IPS-15b (cell line): ENCODE measurements at regions not wholly inside any gene's neighbourhood (a gene's known extent, or its start where the extent isn't known, plus 50 kb on each side); places are given as distances from the start of the nearest gene placed in this dataset.

Experiments
- H3K27me3 ChIP-seq: one replicate; pipeline ENCODE4 v1.6.1; 2013; ENCODE audit warnings: low read length; ENCODE audit not compliant: control insufficient read depth, insufficient read depth
- H3K36me3 ChIP-seq: one replicate; pipeline ENCODE4 v1.6.1; 2013; ENCODE audit warnings: low read length; ENCODE audit not compliant: control insufficient read depth, insufficient read depth
- H3K4me1 ChIP-seq: one replicate; pipeline ENCODE4 v1.6.1; 2013; ENCODE audit warnings: mild to moderate bottlenecking, low read length; ENCODE audit not compliant: control insufficient read depth, insufficient read depth
- H3K4me3 ChIP-seq: one replicate; pipeline ENCODE4 v1.5.1; 2013; ENCODE audit warnings: low read depth, low read length
- H3K9ac ChIP-seq: one replicate; pipeline ENCODE4 v1.6.1; 2013; ENCODE audit warnings: low read depth, mild to moderate bottlenecking, low read length
- H3K9me3 ChIP-seq: one replicate; pipeline ENCODE4 v1.6.1; 2013; ENCODE audit warnings: mild to moderate bottlenecking, low read length; ENCODE audit not compliant: control insufficient read depth, insufficient read depth

- Histone ChIP-seq H3K9ac (no peak overlapping the region), H3K9me3 (no peaks in the 10 kb centered on the region), H3K4me1 (no peaks in the 10 kb centered on the region), H3K27me3 (no peaks in the 10 kb centered on the region), H3K36me3 (no peaks in the 10 kb centered on the region), H3K4me3 (no peak overlapping the region)
Measured at GRCh38 chr5:5688925-5689310, 266.4 kb downstream of the ICE1 start.

GRCh38 chr5:5688194-5688924 is 265.9 kb downstream of the ICE1 start:
- Histone ChIP-seq H3K9me3 (no peaks in the 10 kb centered on the region), H3K4me3 (no peak overlapping the region), H3K36me3 (no peaks in the 10 kb centered on the region), H3K27me3 (no peaks in the 10 kb centered on the region), H3K9ac (no peak overlapping the region), H3K4me1 (no peaks in the 10 kb centered on the region)

GRCh38 chr5:5687113-5687512 is 264.6 kb downstream of the ICE1 start:
- H3K36me3 ChIP-seq: no peaks in the 10 kb centered on the region
- no peak overlapping the region for H3K9ac ChIP-seq
- no peaks in the 10 kb centered on the region for H3K4me1 ChIP-seq
- H3K27me3 ChIP-seq: no peaks in the 10 kb centered on the region
- no peak overlapping the region for H3K4me3 ChIP-seq
- H3K9me3 ChIP-seq: no peaks in the 10 kb centered on the region

GRCh38 chr5:5686356-5686755 is 263.9 kb downstream of the ICE1 start:
- no peaks in the 10 kb centered on the region for H3K4me1 ChIP-seq
- no peaks in the 10 kb centered on the region for H3K36me3 ChIP-seq
- no peak overlapping the region for H3K9ac ChIP-seq
- no peaks in the 10 kb centered on the region for H3K27me3 ChIP-seq
- H3K4me3 ChIP-seq: no peak overlapping the region
- H3K9me3 ChIP-seq: no peaks in the 10 kb centered on the region

- H3K4me3 ChIP-seq: no peak overlapping the region
- H3K27me3 ChIP-seq: no peaks in the 10 kb centered on the region
- no peaks in the 10 kb centered on the region for H3K9me3 ChIP-seq
- H3K4me1 ChIP-seq: no peaks in the 10 kb centered on the region
- H3K36me3 ChIP-seq: no peaks in the 10 kb centered on the region
- no peak overlapping the region for H3K9ac ChIP-seq
Measured at GRCh38 chr5:5685737-5686136, 263.3 kb downstream of the ICE1 start.

- Histone ChIP-seq H3K4me3 (no peak overlapping the region), H3K9ac (no peak overlapping the region), H3K36me3 (no peaks in the 10 kb centered on the region)
Measured at GRCh38 chr5:5683174-5683573, 260.7 kb downstream of the ICE1 start.

GRCh38 chr5:5678909-5679308 is 256.4 kb downstream of the ICE1 start:
- Histone ChIP-seq H3K36me3 (no peaks in the 10 kb centered on the region), H3K27me3 (no peaks in the 10 kb centered on the region), H3K4me1 (no peaks in the 10 kb centered on the region), H3K9ac (no peak overlapping the region), H3K9me3 (no peaks in the 10 kb centered on the region), H3K4me3 (no peak overlapping the region)

More at GRCh38 chr5:5683174-5683573, 260.7 kb downstream of the ICE1 start:
- no peaks in the 10 kb centered on the region for H3K4me1 ChIP-seq
- no peaks in the 10 kb centered on the region for H3K9me3 ChIP-seq
- H3K27me3 ChIP-seq: no peaks in the 10 kb centered on the region

GRCh38 chr5:5677738-5678137 is 255.3 kb downstream of the ICE1 start:
- H3K27me3 ChIP-seq: no peaks in the 10 kb centered on the region
- H3K4me1 ChIP-seq: no peaks in the 10 kb centered on the region
- no peak overlapping the region for H3K9ac ChIP-seq
- H3K4me3 ChIP-seq: no peak overlapping the region
- H3K9me3 ChIP-seq: no peaks in the 10 kb centered on the region
- H3K36me3 ChIP-seq: no peaks in the 10 kb centered on the region

GRCh38 chr5:5676218-5676617 is 253.7 kb downstream of the ICE1 start:
- Histone ChIP-seq H3K4me3 (no peak overlapping the region), H3K9ac (no peak overlapping the region), H3K36me3 (no peaks in the 10 kb centered on the region), H3K4me1 (peaks cover 8% of the 10 kb centered on the region), H3K27me3 (no peaks in the 10 kb centered on the region), H3K9me3 (no peaks in the 10 kb centered on the region)

- Histone ChIP-seq H3K9me3 (no peaks in the 10 kb centered on the region), H3K36me3 (no peaks in the 10 kb centered on the region), H3K4me1 (peaks cover 8% of the 10 kb centered on the region), H3K27me3 (no peaks in the 10 kb centered on the region), H3K4me3 (no peak overlapping the region), H3K9ac (no peak overlapping the region)
Measured at GRCh38 chr5:5675511-5675910, 253.0 kb downstream of the ICE1 start.

- H3K9me3 ChIP-seq: no peaks in the 10 kb centered on the region
- H3K4me1 ChIP-seq: peaks cover 8% of the 10 kb centered on the region
- no peaks in the 10 kb centered on the region for H3K27me3 ChIP-seq
- H3K36me3 ChIP-seq: no peaks in the 10 kb centered on the region
- no peak overlapping the region for H3K9ac ChIP-seq
- H3K4me3 ChIP-seq: no peak overlapping the region
Measured at GRCh38 chr5:5671823-5672222, 249.3 kb downstream of the ICE1 start.

GRCh38 chr5:5667136-5667554 is 244.7 kb downstream of the ICE1 start:
- Histone ChIP-seq H3K27me3 (no peaks in the 10 kb centered on the region), H3K4me1 (peaks cover 8% of the 10 kb centered on the region), H3K4me3 (no peak overlapping the region), H3K9ac (no peak overlapping the region), H3K36me3 (no peaks in the 10 kb centered on the region), H3K9me3 (no peaks in the 10 kb centered on the region)
